Lower leg skin (tissue), 4 donors: ENCODE measurements at regions not wholly inside any gene's neighbourhood (a gene's known extent, or its start where the extent isn't known, plus 50 kb on each side); places are given as distances from the start of the nearest gene placed in this dataset.

Source experiments
- DNase-seq, 2 donors: peaks; one replicate each; pipeline ENCODE4 v3.0.0-alpha.2; 2019; ENCODE audit warnings: low spot score in 2 of 2
- H3K4me3 ChIP-seq: fragments of 200-600 bp; sonication (generic); 2 replicates; pipeline ENCODE4 v1.5.1; 2017; ENCODE audit warnings: mild to moderate bottlenecking, low read depth; ENCODE audit not compliant: poor library complexity, severe bottlenecking
- POLR2A ChIP-seq, 2 donors: fragments of 450-650 bp; IDR thresholded peaks; one replicate each; pipeline ENCODE4 v1.6.1; 2016 to 2017; ENCODE audit warnings: antibody characterized with exemption in 2 of 2, mild to moderate bottlenecking in 1 of 2, moderate library complexity in 1 of 2
- WGBS, 2 donors: methylation state at CpG; one replicate each; pipeline ENCODE4 v1.1.5; 2018; 5-methylcytosine and 5-hydroxymethylcytosine counted together
- intact Hi-C: fragments of 100-400 bp; cut with DNase I; formaldehyde crosslinking; loops from one replicate; pipeline ENCODE4 v1.15.0; 2023; ENCODE audit warnings: low total_unique reads
- TF ChIP-seq, protein P1 (sequence below), 3 donors: fragments of 450-650 bp; IDR thresholded peaks; one replicate each; pipeline ENCODE4 v1.5.1; 2016; ENCODE audit warnings: antibody characterized with exemption in 3 of 3, mild to moderate bottlenecking in 3 of 3, moderate library complexity in 2 of 3

GRCh38 chr4:14022456-14022855 is 394.9 kb upstream of the BOD1L1 start:
- H3K4me3 ChIP-seq, result no peak overlapping the region
- no peak for TF ChIP-seq POLR2A (IDR thresholded peaks at IDR 0.05)
- TF ChIP-seq, protein P1, sequence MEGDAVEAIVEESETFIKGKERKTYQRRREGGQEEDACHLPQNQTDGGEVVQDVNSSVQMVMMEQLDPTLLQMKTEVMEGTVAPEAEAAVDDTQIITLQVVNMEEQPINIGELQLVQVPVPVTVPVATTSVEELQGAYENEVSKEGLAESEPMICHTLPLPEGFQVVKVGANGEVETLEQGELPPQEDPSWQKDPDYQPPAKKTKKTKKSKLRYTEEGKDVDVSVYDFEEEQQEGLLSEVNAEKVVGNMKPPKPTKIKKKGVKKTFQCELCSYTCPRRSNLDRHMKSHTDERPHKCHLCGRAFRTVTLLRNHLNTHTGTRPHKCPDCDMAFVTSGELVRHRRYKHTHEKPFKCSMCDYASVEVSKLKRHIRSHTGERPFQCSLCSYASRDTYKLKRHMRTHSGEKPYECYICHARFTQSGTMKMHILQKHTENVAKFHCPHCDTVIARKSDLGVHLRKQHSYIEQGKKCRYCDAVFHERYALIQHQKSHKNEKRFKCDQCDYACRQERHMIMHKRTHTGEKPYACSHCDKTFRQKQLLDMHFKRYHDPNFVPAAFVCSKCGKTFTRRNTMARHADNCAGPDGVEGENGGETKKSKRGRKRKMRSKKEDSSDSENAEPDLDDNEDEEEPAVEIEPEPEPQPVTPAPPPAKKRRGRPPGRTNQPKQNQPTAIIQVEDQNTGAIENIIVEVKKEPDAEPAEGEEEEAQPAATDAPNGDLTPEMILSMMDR (IDR thresholded peaks at IDR 0.05), result no peak
- no peak for DNase-seq
- intact Hi-C loops, result no loop called here
- 43 to 46% methylated on average over 1 of the region's 1 CpG for WGBS, 2 donors

DNA sequence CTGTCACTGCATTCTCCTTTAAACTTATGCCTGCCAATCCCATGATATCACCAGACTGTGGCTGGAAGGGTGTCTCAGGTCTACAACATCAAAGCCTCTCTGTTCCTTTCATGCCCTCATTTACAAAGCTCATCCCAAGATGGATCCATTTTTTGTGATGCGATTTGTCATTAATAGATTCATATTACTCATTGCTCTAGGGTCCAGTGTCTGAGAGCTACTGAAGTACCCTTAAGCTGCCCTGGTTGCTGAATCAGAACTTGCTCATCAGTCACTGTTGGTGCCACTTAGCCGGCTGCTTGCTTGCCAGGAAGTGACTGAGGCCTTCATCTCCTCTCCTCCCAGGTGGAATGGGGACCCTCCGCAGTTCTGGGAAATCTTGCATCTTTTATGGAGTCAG is 395.5 kb upstream of the BOD1L1 start:
- TF ChIP-seq POLR2A (IDR thresholded peaks at IDR 0.05), result no peak
- TF ChIP-seq, protein P1 (IDR thresholded peaks at IDR 0.05), result no peak
- no peak for DNase-seq
- no peak overlapping the region for H3K4me3 ChIP-seq
- intact Hi-C loops, result no loop called here
- 94 to 97% methylated on average over 3 of the region's 3 CpGs for WGBS, 2 donors

GRCh38 chr4:14023896-14024295 is 396.4 kb upstream of the BOD1L1 start:
- TF ChIP-seq, protein P1 (IDR thresholded peaks at IDR 0.05), result no peak
- no peak for TF ChIP-seq POLR2A (IDR thresholded peaks at IDR 0.05)
- DNase-seq, result no peak
- intact Hi-C loops, result no loop called here
- 93 to 97% methylated on average over 1 of the region's 1 CpG for WGBS, 2 donors
- H3K4me3 ChIP-seq, result no peak overlapping the region

DNA sequence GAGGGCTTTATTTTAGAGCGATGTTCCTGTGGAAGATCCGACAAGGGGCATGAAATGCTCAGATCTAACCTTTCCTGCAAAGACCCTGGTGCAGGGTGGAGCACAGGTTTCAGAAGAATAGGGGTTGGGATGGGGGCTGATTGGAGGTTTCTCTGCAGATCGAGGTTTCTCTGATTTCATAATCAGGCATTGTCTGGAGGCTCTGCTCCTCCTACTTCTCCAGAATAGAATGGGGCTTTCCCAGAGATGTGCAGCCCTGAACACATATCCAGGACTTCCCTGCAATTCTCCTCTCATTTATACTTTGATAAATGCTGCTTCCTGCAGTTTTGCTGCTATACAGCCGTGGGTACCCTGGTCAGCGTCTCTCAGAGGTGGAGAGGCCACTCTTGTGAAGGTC is 397.6 kb upstream of the BOD1L1 start:
- H3K4me3 ChIP-seq, result no peak overlapping the region
- intact Hi-C loops, result no loop called here
- TF ChIP-seq POLR2A (IDR thresholded peaks at IDR 0.05), result no peak
- TF ChIP-seq, protein P1 (IDR thresholded peaks at IDR 0.05), result no peak
- DNase-seq, result no peak
- 61 to 62% methylated on average over 5 of the region's 5 CpGs for WGBS, 2 donors

DNA sequence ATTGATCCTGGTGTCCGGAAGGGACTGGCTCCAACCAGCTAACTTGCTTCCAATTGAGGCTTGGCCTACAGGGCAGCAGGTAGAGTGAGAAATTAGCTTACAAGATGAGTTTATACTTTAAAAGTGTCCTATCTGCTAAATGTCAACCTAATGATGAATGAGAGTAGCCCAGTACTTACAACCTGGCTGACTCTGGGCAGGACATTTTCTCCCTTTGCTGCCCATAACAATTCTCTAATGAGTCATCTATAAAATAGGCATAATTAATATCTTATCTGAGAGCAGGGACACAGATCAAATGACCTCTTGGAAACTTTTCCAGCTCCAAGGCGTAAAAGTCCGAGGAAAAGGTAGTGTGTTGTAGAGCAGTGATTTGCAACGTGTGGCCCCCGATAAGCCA is 398.4 kb upstream of the BOD1L1 start:
- intact Hi-C loops, result no loop called here
- 93 to 97% methylated on average over 5 of the region's 5 CpGs for WGBS, 2 donors
- TF ChIP-seq, protein P1 (IDR thresholded peaks at IDR 0.05), result no peak
- no peak for TF ChIP-seq POLR2A (IDR thresholded peaks at IDR 0.05)
- no peak overlapping the region for H3K4me3 ChIP-seq
- DNase-seq, result no peak

DNA sequence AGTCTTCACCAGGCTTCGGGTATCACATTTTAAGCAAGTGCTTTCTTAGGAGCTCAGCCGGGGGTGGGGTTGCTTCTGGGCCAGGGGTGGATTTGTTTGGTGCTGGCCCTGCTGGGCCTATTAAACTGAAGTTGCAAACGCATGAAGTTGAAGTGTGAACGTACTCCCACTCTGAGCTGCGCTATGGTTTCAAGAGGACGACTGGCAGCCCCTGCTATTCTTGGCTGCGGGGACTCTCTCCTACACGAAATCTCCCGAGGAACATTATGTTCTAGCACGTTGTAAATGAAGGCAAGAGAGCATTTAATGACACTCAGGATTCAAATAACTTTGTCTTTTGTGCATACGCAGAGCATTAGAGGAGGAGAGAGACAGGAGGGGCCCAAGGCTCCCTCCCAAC is 401.3 kb upstream of the BOD1L1 start:
- no peak overlapping the region for H3K4me3 ChIP-seq
- intact Hi-C loops, result no loop called here
- no peak for TF ChIP-seq POLR2A (IDR thresholded peaks at IDR 0.05)
- TF ChIP-seq, protein P1 (IDR thresholded peaks at IDR 0.05), result no peak
- DNase-seq, result no peak
- 73 to 79% methylated on average over 11 of the region's 11 CpGs for WGBS, 2 donors
